NCI-H345 treated with DMSO at 0.1 percent for 48 hours (cell line): ENCODE measurements at regions not wholly inside any gene's neighbourhood (a gene's known extent, or its start where the extent isn't known, plus 50 kb on each side); places are given as distances from the start of the nearest gene placed in this dataset.

Source experiments
- DNase-seq: peaks from one replicate; lab custom pipeline; 2025; ENCODE audit not compliant: unreplicated experiment; lab: John Stamatoyannopoulos, UW

GRCh38 chr5:167248257-167248656 is 1043.2 kb upstream of the WWC1 start:
- DNase-seq = no peak

GRCh38 chr5:167250996-167251395 is 1040.4 kb upstream of the WWC1 start:
- no peak for DNase-seq

GRCh38 chr5:167254132-167254531 is 1037.3 kb upstream of the WWC1 start:
- no peak for DNase-seq

- no peak for DNase-seq
Observed at GRCh38 chr5:167255926-167256325, 1035.5 kb upstream of the WWC1 start.

GRCh38 chr5:167259806-167260205 is 1031.6 kb upstream of the WWC1 start:
- no peak for DNase-seq

DNA sequence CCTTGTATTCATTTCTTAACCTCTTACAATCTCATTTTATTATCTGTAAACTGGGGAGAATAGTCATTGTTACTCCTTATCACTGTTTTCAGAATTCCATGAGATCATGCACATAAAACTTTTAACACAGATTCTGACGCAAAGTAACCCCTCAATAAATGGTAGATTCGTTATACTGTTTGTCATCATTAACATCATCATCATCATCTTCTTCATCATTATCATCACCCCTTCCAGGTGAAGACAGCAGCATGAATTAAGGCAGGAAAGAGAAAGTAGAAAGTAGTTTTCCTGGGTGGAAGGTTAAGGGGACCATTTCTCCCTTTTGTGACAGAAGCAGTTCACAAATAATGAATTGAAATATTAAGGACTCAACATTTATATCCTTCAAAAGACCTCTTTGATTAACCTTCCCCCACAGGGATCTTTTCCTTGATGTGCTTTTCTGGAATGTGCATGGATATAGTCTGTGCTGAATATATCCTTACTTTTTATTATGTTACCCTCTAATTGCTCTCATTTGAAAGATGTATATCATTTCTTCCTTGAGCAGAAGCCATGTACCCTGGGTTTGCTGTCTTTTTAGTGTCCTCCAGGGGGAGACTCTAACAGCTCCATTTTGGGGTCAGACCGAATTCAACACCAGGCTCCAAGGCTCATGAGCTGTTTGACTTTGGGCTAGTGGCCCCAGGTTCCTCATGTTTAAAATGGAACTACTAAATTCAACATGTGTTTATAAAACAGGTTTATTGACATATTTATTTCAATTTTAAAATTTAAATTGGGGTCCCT is 1029.9 kb upstream of the WWC1 start:
- no peak for DNase-seq

DNA sequence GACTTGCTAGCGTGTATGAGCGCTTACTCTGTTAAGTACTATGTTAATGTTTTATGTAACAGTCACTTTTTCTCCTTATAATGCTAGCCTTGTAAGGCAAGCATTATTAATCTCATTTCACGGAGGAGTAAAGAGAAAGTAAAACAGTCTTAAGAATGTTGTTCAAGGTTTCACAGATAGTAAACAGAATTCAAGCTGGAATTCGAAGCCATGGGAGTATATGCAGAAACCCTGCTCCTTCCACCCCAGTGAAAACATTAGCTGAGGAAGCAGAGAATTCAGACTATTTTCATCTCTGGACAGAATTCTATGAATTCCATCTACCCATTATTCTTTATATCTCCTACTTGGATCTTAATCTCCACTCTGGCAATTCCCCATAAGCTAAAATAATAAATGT is 1028.3 kb upstream of the WWC1 start:
- DNase-seq = no peak

GRCh38 chr5:167264348-167264747 is 1027.1 kb upstream of the WWC1 start:
- DNase-seq = no peak

DNA sequence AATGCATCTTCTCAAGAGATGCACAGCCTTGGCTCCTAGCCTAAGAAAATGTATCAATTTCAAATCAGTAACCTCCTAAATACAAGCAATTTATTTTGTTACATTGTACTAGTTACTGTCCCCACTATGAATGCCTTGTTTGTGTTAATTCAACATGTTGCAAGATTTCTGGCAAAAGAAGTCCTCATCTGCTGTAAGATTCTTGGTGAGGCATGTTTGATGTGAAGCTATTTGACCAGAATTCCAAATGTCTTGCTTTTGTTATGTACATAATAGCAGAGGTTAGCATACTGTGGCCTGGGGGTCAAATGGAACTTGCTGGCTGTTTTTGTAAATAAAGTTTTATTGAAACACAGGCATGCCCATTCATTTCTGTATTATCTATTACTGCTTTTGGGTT is 1023.1 kb upstream of the WWC1 start:
- no peak for DNase-seq

DNA sequence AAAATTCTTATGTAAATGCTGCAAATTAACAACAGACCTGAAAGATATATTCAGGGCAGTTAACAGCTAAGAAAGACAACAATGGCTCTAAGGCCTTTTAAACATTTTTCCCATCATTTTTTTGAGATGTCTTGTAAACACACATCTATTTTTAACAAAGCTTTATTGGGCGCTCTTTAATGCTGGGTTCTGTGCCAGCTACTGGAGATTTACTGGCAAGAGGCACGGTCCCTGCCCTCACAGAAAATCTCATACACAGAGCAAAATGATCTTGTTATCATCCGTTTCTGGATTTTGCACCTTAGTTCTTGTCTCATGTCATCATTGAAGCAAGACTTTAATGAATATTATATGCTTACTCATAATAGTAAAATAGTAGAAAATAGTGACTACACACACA is 1022.3 kb upstream of the WWC1 start:
- DNase-seq = no peak

DNA sequence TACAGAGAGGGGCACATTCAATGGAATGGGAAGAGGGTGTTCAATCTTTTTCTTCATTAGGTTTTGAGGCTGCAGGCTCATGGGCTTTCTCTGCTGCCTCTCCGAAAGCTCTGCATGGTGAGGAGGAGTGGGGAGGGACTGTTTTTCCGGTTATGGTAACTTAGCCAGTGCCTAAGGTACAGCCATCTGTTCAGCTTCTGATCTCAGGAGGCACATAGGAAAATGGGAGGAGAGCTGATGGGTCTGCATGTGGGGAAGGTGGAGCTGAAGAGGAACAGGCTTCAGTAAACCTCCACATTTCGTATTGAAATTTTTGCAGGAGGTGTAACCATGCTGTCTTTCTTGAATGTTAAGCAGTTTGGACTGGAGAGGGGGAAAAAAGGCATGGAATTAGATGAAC is 1020.4 kb upstream of the WWC1 start:
- no peak for DNase-seq

DNA sequence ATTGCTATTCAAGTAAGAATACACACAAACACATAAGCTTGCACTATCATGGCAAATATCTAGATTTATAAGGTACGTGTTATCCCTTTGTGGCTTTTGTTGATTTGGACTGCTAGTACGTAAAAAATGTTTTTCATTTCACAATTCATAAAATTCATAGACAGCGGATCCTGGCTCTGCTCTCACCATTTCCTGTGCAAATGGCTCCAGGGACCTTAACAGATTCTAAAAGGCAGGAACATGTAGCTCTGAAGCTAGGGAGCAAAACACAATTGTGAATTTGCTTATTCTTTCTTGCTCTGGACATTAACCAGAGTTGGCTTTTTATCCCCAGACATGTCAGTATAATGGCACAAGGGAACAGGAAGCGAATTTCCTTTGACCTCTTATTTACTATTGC is 1019.9 kb upstream of the WWC1 start:
- no peak for DNase-seq

DNA sequence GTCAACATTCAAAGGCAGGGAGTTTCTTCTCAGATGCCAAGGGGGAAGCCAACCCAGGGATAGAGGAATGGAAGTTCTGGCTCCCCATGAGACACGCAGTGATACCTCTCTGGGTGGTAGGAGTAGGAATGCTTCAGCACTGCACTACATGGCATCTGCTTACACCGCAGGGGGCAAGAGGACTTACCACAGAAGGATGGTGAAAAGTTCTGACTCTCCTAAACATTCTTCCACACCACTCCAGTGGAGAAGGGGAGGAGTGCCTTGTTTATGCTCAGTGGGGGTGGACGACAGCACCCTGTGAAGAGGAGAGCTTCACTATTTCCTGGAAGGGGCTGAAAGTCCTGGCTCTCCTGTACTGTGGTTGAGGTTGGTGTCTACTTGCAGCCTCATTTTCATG is 1011.3 kb upstream of the WWC1 start:
- no peak for DNase-seq

- DNase-seq = no peak
Observed at GRCh38 chr5:167281925-167282324, 1009.5 kb upstream of the WWC1 start.

GRCh38 chr5:167283691-167284090 is 1007.8 kb upstream of the WWC1 start:
- no peak for DNase-seq

DNA sequence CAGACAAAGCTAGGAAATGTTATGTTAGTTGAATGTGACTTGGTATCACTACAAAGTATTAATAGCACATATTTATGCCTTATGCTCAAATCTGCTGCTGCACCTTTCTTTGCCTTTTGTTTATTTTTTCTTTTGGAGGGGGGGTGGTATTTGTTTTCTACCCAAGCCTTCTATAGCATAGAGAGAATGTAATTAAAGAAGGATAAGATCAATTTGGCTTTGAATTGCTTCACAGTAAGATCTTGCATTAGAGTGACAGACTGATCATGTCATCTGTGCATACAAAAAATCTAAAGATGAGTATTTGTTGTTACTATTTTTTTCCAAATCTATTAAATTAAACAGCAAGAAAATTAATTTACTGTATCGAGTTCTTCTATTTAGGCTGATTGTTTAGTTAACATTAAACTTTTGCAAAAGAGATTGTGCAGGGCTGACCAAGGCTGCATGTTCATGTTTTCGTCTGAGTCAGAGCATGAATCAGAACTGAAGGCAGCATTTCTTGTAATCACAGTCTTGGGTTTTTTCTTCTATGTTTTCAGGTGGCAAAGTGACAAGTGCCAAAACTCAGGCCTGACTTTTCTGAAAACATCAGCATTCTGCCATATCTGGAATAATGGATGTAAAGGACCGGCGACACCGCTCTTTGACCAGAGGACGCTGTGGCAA is 1007.1 kb upstream of the WWC1 start:
- no peak for DNase-seq

DNA sequence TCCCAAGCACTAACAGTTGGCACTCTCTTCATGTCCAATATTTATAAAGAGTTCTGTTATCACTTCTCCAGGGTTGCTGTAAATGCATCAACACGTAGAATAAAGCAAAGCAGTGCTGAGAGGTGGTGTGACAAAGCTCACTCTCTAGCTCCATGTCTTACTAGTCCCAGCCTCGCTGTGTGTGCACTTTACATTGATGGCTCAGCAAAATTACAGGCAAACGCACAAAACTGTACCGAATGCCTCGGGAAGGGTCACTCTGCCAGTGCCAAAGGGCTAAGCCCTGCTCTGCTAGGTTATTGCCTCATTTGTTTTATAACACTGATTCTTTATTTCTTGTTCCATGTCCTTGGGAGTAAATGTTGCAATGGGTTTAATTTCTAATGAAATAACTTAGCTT is 1005.9 kb upstream of the WWC1 start:
- no peak for DNase-seq

DNA sequence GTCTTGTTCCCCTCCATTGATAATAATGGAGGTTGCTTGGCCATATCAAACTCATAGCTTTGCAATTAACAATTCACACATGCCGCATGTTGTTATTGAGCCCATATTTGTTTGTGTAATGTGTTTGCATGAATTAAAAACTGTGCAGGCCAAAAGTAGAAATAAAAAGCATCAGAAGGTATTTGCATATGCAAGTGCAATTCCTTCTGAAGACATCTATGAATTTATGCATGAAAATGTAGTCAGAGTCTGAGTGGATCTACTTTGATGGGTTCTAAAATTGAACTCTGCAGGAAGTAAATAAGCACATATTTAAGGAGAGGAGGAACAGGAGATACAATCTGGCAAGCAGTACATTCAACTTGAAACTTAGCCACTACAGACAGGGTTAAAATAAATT is 1004.6 kb upstream of the WWC1 start:
- no peak for DNase-seq

GRCh38 chr5:167290478-167290877 is 1001.0 kb upstream of the WWC1 start:
- DNase-seq = no peak

DNA sequence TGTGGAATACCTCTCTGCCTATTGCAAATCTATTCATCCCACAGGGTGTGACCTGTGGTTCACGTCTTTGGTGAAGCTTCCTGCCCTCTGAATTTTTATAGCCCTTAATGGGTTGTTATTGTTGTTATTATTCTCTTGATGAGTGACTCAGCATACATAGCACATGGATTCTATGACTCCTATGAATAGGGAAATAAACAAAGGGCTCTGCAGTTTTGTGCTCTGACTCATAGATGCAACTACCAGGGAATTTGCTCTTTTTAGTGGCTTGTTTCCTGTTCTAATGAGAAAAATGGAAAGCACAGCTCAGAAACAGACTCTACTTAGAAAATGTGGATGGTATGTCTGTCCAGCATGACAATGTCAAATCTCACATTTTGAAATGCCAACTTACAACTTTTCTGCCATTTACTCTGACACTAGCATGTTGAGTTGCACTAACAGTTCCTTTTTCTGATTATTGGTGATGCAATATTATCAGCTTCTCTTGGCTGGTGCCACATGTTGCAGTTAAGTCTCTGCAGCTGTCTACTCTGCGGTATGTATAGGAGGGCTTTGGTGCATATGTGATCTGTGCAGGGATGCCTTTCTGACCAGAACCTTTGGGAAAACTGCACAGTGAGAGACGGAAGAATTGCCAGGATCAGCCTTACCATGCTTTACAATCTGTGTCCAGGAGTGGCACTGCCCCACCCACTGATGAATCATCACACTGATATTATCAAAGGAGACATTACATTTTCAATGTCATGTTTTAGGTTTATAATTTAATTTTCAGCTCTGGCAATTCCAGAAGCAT is 996.4 kb upstream of the WWC1 start:
- no peak for DNase-seq

- DNase-seq = no peak
Observed at GRCh38 chr5:167295681-167296005, 995.8 kb upstream of the WWC1 start.

DNA sequence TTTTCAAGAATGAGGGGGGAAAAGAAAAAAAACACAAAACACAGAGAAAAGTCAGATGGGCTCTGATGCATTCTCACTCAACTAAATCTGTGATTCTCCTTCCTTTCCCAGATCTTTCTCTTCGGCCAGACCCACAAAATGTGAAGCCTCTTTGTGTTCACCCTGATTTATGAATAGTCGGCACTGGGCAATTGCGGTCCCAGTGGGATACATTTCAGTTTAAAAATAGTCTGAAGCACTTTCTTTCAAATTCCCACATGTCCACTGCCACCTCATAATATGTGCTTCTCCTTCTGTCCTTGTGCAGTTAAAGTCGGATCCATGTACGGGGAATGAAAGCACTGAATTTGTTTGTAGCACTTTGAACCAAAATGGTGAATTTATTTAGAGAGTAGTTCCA is 995.4 kb upstream of the WWC1 start:
- no peak for DNase-seq
